Neuronal stem cell (in vitro differentiated cells): ENCODE measurements at regions not wholly inside any gene's neighbourhood (a gene's known extent, or its start where the extent isn't known, plus 50 kb on each side); places are given as distances from the start of the nearest gene placed in this dataset.

Source experiments
- DNase-seq: peaks from one replicate; pipeline ENCODE4 v3.0.0-alpha.2; 2013; ENCODE audit warnings: low spot score
- H2AFZ ChIP-seq: one replicate; pipeline ENCODE4 v1.6.1; 2013; ENCODE audit warnings: mild to moderate bottlenecking, low read length, inconsistent platforms
- H2AK5ac ChIP-seq: 2 replicates; pipeline ENCODE4 v1.6.1; 2013; ENCODE audit warnings: low read depth, mild to moderate bottlenecking, inconsistent platforms, low read length, moderate library complexity, mixed read lengths
- H2BK120ac ChIP-seq: 2 replicates; pipeline ENCODE4 v1.6.1; 2013; ENCODE audit warnings: low read depth, mild to moderate bottlenecking, inconsistent platforms, low read length, moderate library complexity, mixed read lengths
- H2BK12ac ChIP-seq: one replicate; pipeline ENCODE4 v1.6.1; 2013; ENCODE audit warnings: low read length, inconsistent platforms
- H2BK15ac ChIP-seq: 2 replicates; pipeline ENCODE4 v1.6.1; 2013; ENCODE audit warnings: mild to moderate bottlenecking, low read length, inconsistent platforms, mixed read lengths
- H2BK5ac ChIP-seq: one replicate; pipeline ENCODE4 v1.6.1; 2013; ENCODE audit warnings: inconsistent platforms, mild to moderate bottlenecking, low read length, moderate library complexity
- H3K14ac ChIP-seq: one replicate; pipeline ENCODE4 v1.6.1; 2013; ENCODE audit warnings: low read length, inconsistent platforms
- H3K18ac ChIP-seq: 2 replicates; pipeline ENCODE4 v1.6.1; 2013; ENCODE audit warnings: low read length, inconsistent platforms
- H3K23ac ChIP-seq: 2 replicates; pipeline ENCODE4 v1.6.1; 2013; ENCODE audit warnings: low read depth, mild to moderate bottlenecking, mixed read lengths, low read length, inconsistent platforms; ENCODE audit not compliant: poor library complexity
- H3K27ac ChIP-seq: replicated peaks from 3 replicates; pipeline ENCODE4 v1.5.1; 2013; ENCODE audit warnings: low read length, inconsistent platforms
- H3K27me3 ChIP-seq, 3 experiments: 2 replicates each; pipeline ENCODE4 v1.6.1; 2013; ENCODE audit warnings: low read length in 3 of 3, mild to moderate bottlenecking in 2 of 3, inconsistent platforms in 1 of 3, low read depth in 1 of 3, mixed read lengths in 1 of 3, moderate library complexity in 1 of 3; ENCODE audit not compliant: control insufficient read depth in 3 of 3, insufficient read depth in 3 of 3
- H3K36me3 ChIP-seq, 2 donors: replicated peaks in 1 of 2; 2 replicates each; pipeline ENCODE4 v1.6.1; 2013; ENCODE audit warnings: low read length in 2 of 2; ENCODE audit not compliant: control insufficient read depth in 2 of 2, insufficient read depth in 2 of 2
- H3K4ac ChIP-seq: 2 replicates; pipeline ENCODE4 v1.6.1; 2013; ENCODE audit warnings: inconsistent platforms, mild to moderate bottlenecking, low read length, moderate library complexity
- H3K4me1 ChIP-seq, 2 donors: 1 replicate in 1 of 2; 2 replicates in 1 of 2; pipeline ENCODE4 v1.6.1; 2013; ENCODE audit warnings: low read length in 2 of 2, low read depth in 1 of 2; ENCODE audit not compliant: control insufficient read depth in 2 of 2, insufficient read depth in 1 of 2
- H3K4me2 ChIP-seq: one replicate; pipeline ENCODE4 v1.6.1; 2013; ENCODE audit warnings: mild to moderate bottlenecking, low read length, inconsistent platforms; ENCODE audit not compliant: insufficient read depth, poor library complexity, severe bottlenecking
- H3K4me3 ChIP-seq, 2 donors: 2 replicates each; pipeline ENCODE4 v1.5.1; 2013; ENCODE audit warnings: low read length in 2 of 2, mild to moderate bottlenecking in 2 of 2, inconsistent platforms in 1 of 2, moderate library complexity in 1 of 2
- H3K79me1 ChIP-seq: one replicate; pipeline ENCODE4 v1.6.1; 2013; ENCODE audit warnings: low read depth, mild to moderate bottlenecking, inconsistent platforms, low read length, moderate library complexity
- H3K9ac ChIP-seq: one replicate; pipeline ENCODE4 v1.6.1; 2013; ENCODE audit warnings: mild to moderate bottlenecking, low read depth, low read length, inconsistent platforms; ENCODE audit not compliant: poor library complexity
- H3K9me3 ChIP-seq, 2 donors: replicated peaks in 1 of 2; 2 replicates each; pipeline versions ENCODE3 to v1.6.1; 2013; ENCODE audit warnings: low read length in 2 of 2, mild to moderate bottlenecking in 2 of 2, inconsistent platforms in 1 of 2, low read depth in 1 of 2, mixed read lengths in 1 of 2, moderate library complexity in 1 of 2; ENCODE audit not compliant: control insufficient read depth in 2 of 2, insufficient read depth in 1 of 2
- H4K8ac ChIP-seq: one replicate; pipeline ENCODE4 v1.6.1; 2013; ENCODE audit warnings: low read depth, mild to moderate bottlenecking, inconsistent platforms, low read length, moderate library complexity
- H4K91ac ChIP-seq: one replicate; pipeline ENCODE4 v1.6.1; 2013; ENCODE audit warnings: low read length, low read depth, mild to moderate bottlenecking, inconsistent platforms; ENCODE audit not compliant: poor library complexity
- WGBS, 2 donors: extraction: QIAGEN DNeasy Blood & Tissue Kit; methylation state at CpG; one replicate each; pipeline ENCODE4 v1.1.7; 2013; ENCODE audit warnings: missing lambda C conversion rate in 2 of 2, mixed read lengths in 1 of 2; ENCODE audit not compliant: insufficient read length in 2 of 2, insufficient replicate concordance in 1 of 2; ENCODE audit errors: extremely low coverage in 2 of 2; 5-methylcytosine and 5-hydroxymethylcytosine counted together

GRCh38 chr4:84441758-84442377, 57.2 kb downstream of the NKX6-1 start:
- H2BK120ac ChIP-seq, result no peak overlapping the region
- H2BK15ac ChIP-seq, result no peak overlapping the region
- H2AK5ac ChIP-seq, result no peak overlapping the region
- no peaks in the 10 kb centered on the region for H3K9me3 ChIP-seq
- no peak overlapping the region for H2BK12ac ChIP-seq
- H3K14ac ChIP-seq, result no peak overlapping the region
- H2BK5ac ChIP-seq, result no peak overlapping the region
- H4K91ac ChIP-seq, result no peak overlapping the region
- H2AFZ ChIP-seq, result no peak overlapping the region
- H3K4me2 ChIP-seq, result no peak overlapping the region
- no peaks in the 10 kb centered on the region for H3K27me3 ChIP-seq
- no peak overlapping the region for H4K8ac ChIP-seq
- peaks cover 0 to 15% of the 10 kb centered on the region in 2 donors for H3K4me1 ChIP-seq
- H3K36me3 ChIP-seq, result no peaks in the 10 kb centered on the region
- no peak for DNase-seq
- H3K9ac ChIP-seq, result no peak overlapping the region
- H3K18ac ChIP-seq, result no peak overlapping the region
- H3K79me1 ChIP-seq, result no peaks in the 10 kb centered on the region
- WGBS, 2 donors, result no CpG with 5 or more reads among the region's 2 CpGs
- no peak overlapping the region for H3K4ac ChIP-seq
- no peak overlapping the region for H3K27ac ChIP-seq
- no peak overlapping the region for H3K4me3 ChIP-seq
- no peak overlapping the region for H3K23ac ChIP-seq

DNA sequence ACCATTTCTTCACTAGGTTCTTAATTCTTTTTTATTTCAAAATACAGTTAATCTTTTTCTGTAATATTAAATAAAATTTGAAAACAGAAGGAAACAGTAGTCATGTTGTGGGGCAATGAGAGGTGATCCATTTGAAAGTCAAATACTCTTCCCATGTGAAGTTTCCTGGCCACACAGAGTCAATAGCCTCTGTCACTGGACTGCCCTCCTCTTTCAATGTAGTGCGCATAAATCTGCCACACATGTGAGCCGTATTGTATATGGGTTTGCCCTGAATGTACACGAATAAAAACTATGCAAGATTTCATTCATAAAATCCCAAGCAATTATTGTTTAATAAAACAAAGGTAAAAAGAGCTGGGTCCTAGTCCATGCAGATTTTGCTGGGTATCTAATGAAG, 59.1 kb downstream of the NKX6-1 start:
- no peak overlapping the region for H3K14ac ChIP-seq
- H3K23ac ChIP-seq, result no peak overlapping the region
- no peak overlapping the region for H2BK12ac ChIP-seq
- H3K27me3 ChIP-seq, result no peaks in the 10 kb centered on the region
- no peak overlapping the region for H4K91ac ChIP-seq
- no peaks in the 10 kb centered on the region for H3K36me3 ChIP-seq
- H2BK5ac ChIP-seq, result no peak overlapping the region
- peaks cover 0 to 15% of the 10 kb centered on the region in 2 donors for H3K4me1 ChIP-seq
- no peak overlapping the region for H3K4me2 ChIP-seq
- H3K79me1 ChIP-seq, result no peaks in the 10 kb centered on the region
- H3K27ac ChIP-seq, result no peak overlapping the region
- no peak overlapping the region for H2BK15ac ChIP-seq
- H3K9ac ChIP-seq, result no peak overlapping the region
- H3K9me3 ChIP-seq, result no peaks in the 10 kb centered on the region
- H2AK5ac ChIP-seq, result no peak overlapping the region
- no CpG with 5 or more reads among the region's 3 CpGs for WGBS, 2 donors
- no peak for DNase-seq
- H4K8ac ChIP-seq, result no peak overlapping the region
- no peak overlapping the region for H3K18ac ChIP-seq
- H2BK120ac ChIP-seq, result no peak overlapping the region
- no peak overlapping the region for H3K4ac ChIP-seq
- peak overlapping the region; percentile 8 for H2AFZ ChIP-seq
- H3K4me3 ChIP-seq, result no peak overlapping the region

- no peak overlapping the region for H2AFZ ChIP-seq
- H3K79me1 ChIP-seq, result no peaks in the 10 kb centered on the region
- H3K4me1 ChIP-seq, result peaks cover 0 to 18% of the 10 kb centered on the region in 2 donors
- H3K23ac ChIP-seq, result no peak overlapping the region
- no peak overlapping the region for H4K8ac ChIP-seq
- no peak overlapping the region for H3K27ac ChIP-seq
- no CpG with 5 or more reads among the region's 2 CpGs for WGBS, 2 donors
- no peak overlapping the region for H3K18ac ChIP-seq
- H3K4me2 ChIP-seq, result no peak overlapping the region
- H4K91ac ChIP-seq, result no peak overlapping the region
- no peak overlapping the region for H2BK15ac ChIP-seq
- no peak overlapping the region for H2AK5ac ChIP-seq
- H3K4me3 ChIP-seq, result no peak overlapping the region
- no peak overlapping the region for H2BK5ac ChIP-seq
- no peaks in the 10 kb centered on the region for H3K27me3 ChIP-seq
- no peak overlapping the region for H2BK12ac ChIP-seq
- DNase-seq, result no peak
- no peaks in the 10 kb centered on the region for H3K9me3 ChIP-seq
- no peak overlapping the region for H2BK120ac ChIP-seq
- H3K14ac ChIP-seq, result no peak overlapping the region
- H3K36me3 ChIP-seq, result no peaks in the 10 kb centered on the region
- no peak overlapping the region for H3K4ac ChIP-seq
- H3K9ac ChIP-seq, result no peak overlapping the region
These were observed 62.3 kb downstream of the NKX6-1 start for GRCh38 chr4:84436812-84437211.

- no peak for DNase-seq
- Histone ChIP-seq H3K4me2 (no peak overlapping the region), H3K23ac (no peak overlapping the region), H2BK15ac (no peak overlapping the region), H2BK5ac (no peak overlapping the region), H3K4me3 (no peak overlapping the region), H3K27me3 (no peaks in the 10 kb centered on the region), H3K27ac (no peak overlapping the region), H3K4ac (no peak overlapping the region), H3K79me1 (no peaks in the 10 kb centered on the region), H3K4me1 (peaks cover 0 to 4% of the 10 kb centered on the region in 2 donors), H3K18ac (no peak overlapping the region), H2BK12ac (no peak overlapping the region), H2BK120ac (no peak overlapping the region), H2AFZ (no peak overlapping the region), H3K9ac (no peak overlapping the region), H3K36me3 (no peaks in the 10 kb centered on the region), H4K91ac (no peak overlapping the region), H4K8ac (peak overlapping the region; percentile 31), H2AK5ac (no peak overlapping the region), H3K14ac (no peak overlapping the region), H3K9me3 (no peaks in the 10 kb centered on the region)
- no CpG with 5 or more reads among the region's 3 CpGs for WGBS, 2 donors
These were observed 64.7 kb downstream of the NKX6-1 start for GRCh38 chr4:84434344-84434743.
